GM19397 (cell line): ENCODE measurements at regions not wholly inside any gene's neighbourhood (a gene's known extent, or its start where the extent isn't known, plus 50 kb on each side); places are given as distances from the start of the nearest gene placed in this dataset.
"Not testable (repeated sequence)": the region's sequence is repeated elsewhere in the genome, so short reads cannot be mapped to it uniquely, and the experiment has no call there.

Experiments used
- ATAC-seq: cut with Tn5 transposase; IDR thresholded peaks from one replicate; pipeline ENCODE4 v1.9.1; 2021; ENCODE audit warnings: mild to moderate bottlenecking, moderate library complexity; ENCODE audit not compliant: unreplicated experiment

DNA sequence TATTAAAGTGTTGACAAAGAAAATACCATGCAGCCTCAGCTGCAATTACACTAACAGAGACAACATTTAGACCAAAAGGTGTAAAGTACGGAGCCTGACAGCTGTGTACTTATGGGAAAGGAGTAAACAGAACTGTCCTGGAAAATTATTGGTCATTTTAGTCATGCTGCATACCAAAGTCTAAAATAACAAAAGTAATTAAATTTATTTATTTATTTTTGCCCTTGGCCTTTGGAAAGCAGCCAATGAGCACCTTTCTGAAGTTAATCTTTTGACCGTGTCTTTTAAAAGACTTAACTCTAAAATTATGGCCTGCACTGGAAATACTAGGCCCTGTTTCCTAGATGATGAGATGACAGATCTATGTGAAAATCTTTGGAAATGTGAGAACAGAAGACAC lies 597.6 kb downstream of the NXPH1 start:
- ATAC-seq: no peak

DNA sequence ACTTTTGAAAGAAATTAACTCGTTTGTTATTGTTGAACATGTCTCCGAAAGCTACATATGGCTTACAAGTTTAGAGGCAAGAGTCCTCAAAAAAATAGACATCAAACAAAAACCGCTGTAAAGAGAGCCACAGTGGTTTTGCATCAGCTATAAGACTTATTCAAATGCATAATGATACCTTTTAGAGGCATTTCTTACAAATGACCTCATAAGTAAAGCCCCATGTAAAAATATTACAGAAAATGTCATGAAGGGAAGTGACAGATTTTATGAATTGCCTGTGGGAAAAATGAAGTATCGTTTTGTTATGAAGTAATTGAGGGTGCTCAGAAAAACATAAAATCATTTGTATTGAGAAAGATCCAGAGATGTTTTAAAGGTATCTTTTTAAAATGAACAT lies 598.0 kb downstream of the NXPH1 start:
- no peak for ATAC-seq

DNA sequence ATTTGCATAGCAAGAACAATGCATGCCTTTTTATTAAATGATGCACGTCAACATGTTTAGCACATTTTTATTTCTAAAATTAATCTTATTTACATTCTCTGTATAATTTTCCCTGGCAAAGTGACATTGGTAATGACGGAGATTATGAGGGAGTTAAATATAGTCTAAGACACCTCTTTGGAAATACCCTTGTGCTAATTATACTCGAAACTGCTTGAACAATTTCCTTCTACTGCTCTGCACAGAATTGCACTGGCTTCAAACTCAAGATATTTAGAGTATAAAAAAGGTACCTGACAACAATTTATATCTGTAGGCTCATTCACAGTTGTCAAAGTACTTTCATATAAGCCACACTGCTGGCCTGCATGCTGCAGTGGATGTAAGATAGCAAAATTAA lies 602.7 kb downstream of the NXPH1 start:
- ATAC-seq: no peak

DNA sequence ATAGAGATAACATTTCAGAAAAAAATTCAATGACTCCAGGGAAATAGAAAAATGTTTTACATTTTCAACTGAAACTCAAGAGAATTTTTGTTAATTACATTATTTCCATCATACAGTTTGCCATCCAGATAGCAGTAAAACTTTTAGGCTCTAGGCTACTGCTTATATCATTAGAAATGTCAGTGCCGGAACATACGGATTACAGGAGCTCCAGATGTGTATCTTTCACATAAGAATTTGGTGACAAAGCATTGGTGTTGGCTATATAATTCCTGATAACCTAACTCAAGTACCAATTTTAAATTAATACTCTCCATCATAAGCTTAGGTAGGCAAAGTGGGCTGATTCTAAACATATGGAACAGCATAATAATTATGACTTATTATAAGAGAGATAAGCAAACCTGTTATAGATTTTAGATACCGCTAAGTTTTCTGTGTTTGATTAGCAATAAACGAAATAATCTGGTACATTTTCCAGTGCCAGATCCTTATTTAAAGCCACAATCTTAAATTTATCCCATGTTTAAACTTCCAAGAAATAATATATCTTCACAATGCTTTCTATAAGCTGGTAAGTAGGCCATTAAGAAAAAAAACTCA lies 637.9 kb downstream of the NXPH1 start:
- no peak for ATAC-seq

DNA sequence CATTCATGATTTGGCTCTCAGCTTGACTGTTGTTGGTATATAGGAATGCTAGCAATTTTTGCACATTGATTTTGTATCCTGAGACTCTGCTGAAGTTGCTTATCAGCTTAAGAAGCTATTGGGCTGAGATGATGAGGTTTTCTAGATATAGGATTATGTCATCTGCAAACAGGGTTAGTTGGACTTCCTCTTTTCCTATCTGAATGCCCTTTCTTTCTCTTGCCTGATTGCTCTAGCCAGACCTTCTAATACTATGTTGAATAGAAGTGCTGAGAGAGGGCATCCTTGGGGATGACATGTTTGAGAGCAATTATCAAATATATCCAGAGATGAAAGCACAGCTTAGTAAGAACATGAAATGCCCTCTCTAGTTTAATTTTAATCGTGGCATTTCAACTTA lies 642.4 kb downstream of the NXPH1 start:
- not testable (repeated sequence) for ATAC-seq

DNA sequence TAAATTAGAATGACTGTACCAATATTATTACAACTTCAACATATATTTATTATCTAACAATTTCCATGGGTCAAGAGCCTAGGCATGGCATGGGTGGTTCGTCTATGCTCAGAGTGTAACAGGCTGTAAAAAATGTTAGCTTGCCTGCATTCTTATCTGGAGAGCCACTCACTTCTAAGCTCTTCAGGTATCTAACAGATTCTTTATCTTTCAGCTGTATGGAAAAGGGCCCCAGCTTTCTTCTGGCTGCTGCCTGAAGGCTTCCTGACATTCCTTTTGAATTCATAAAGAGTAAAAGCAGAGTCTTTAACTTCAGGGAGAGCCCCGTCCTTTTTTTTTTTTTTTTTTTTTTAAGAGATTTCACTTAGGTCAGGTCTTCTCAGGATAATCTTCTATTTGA lies 648.8 kb downstream of the NXPH1 start:
- ATAC-seq: no peak

DNA sequence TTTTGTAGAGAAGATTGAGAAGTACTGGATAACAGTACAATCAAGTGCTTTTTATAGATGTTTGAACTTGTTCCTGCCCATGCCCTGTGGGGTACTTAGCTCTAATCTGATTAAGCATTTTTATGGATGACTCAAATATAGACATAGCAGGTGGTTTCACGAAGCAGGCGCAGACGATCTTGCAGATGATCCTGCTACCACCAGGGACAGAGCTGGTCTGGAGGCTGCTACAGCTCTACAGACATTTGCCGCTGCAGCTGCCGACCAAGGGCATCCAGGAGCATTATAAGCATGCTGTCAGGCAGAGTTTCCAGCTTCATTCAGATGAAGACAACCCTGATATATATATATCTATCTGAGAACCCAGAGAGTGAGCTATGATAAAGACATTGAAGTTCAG lies 650.4 kb downstream of the NXPH1 start:
- ATAC-seq: no peak

DNA sequence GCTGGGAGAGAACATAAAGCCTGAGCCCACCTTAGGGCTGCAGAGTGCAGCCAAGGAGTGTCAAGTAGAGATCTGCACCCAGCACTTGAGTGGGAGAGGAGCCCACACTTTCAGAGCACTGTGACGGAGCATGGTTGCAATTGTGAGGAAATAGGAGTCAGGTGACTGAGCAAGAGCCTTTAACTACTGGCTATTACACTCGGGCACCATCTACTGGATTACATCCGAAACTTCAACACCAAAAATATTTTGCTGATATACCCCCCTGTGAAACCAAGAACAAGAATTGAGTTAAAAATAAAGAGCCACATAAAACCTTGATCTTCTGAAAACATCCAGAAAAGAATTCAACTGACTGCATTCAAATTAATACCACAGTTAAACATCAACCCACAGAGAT lies 657.9 kb downstream of the NXPH1 start:
- no peak for ATAC-seq

DNA sequence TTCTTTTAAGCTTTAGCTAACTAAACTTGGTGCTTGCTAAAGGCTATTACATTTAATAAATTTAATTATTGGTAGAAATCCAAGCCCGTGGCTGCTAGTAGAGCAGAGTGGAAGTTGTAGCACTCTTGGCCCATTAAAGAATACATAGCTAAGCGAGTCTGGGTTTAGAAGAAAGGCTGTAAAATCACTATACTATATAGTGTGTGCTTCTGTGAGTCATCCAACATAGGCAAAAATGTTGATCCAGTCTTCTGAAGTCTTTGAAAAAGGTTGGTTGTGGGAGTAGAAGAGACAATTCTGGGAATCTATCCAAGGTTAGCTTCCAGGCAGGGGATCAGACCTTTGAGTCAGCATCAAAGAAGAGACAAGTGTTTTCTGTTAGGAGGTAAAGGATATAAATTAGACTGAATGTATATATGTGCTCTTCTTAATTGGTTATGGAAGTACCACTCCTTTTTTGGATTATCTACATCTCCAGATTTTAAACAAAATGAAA lies 664.2 kb downstream of the NXPH1 start:
- ATAC-seq: no peak

DNA sequence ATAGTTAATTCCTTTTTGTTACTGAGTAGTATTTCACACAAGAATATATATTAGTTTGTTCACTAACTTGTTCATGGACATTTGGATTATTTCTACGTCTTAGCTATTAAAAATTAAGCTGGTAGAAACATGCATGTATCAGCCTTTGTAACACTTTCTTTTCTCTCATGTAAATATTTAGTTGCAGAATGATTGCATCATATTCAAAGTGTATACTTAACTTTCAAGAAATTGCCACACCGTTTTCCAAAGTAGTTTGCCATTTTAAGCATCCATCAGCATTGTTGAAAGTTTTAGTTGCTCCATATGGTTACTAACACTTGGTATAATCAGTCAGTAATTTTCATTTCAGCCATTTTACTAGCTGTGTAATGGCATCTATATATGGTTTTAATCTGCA lies 666.9 kb downstream of the NXPH1 start:
- ATAC-seq: no peak

DNA sequence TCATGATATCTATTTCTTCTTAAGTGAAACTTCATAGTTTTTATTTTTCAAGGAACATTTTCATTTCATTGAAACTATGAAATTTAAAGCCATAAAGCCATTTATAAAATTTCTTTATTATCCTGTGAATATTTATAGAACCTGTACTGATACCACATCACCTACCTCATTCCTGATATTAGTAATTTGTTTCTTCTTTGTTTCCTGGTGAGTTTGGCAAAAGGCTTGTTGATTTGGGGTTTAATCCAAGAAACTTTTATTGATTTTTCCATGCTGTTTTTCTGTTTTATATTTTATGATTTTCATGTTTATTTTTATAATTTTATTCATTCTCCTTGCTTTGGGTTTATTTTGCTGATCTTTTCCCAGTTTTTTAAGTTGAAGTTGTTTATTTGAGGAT lies 669.4 kb downstream of the NXPH1 start:
- ATAC-seq: no peak

DNA sequence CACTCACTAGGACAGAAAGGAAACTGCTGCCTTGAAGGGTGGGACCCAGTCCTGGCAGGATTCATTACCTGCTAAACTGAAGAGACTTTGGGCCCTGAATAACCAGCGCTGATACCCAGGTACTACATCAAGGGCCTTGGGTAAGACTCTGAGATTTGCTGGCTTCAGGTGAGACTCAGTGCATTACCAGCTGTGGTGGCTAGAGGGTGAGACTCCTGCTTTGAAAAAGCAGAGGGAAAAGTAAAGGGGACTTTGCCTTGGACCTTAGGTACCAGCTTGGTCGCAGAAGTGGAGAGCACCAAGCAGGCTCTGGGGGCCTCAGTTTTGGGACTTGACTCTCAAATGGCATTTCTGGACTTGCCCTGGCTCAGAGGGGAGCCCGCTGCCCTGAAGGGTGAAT lies 673.3 kb downstream of the NXPH1 start:
- ATAC-seq: no peak

DNA sequence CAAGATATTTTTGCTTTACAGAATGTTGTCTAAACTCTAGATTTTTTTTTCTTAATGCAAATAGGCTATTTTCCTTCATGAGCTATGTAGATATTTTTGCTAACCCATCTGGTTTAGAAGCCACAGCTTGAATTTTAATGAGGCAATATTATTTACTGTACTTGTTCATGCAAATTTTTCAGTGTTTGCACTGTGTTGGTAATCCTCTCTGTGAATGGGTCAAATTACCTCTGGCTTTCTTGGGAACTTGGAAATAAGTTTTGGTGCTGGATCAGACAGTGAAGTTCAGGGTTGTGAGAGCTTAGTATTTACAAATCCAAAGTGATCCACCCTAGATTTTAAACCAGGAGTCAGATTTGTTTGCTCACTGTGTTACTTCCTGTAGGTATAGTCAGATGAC lies 686.9 kb downstream of the NXPH1 start:
- no peak for ATAC-seq

DNA sequence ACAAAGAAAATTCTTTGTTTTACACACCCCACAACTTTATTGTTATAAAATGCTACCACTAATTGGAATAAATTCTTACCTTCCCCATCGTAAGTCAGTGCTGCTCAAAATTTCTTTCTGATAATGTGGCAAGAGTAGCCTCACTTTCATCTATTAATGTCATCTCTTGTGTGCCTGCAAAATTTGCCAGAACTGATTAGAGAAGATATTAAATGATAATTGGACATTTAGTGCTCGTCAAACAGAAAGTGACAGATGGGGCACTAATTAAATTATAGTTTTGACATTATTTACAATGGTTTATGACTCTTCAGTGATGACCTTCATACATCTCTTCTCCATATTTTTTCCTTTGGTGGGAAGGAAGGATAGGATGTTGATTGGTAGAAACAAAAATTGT lies 690.9 kb downstream of the NXPH1 start:
- ATAC-seq: no peak

DNA sequence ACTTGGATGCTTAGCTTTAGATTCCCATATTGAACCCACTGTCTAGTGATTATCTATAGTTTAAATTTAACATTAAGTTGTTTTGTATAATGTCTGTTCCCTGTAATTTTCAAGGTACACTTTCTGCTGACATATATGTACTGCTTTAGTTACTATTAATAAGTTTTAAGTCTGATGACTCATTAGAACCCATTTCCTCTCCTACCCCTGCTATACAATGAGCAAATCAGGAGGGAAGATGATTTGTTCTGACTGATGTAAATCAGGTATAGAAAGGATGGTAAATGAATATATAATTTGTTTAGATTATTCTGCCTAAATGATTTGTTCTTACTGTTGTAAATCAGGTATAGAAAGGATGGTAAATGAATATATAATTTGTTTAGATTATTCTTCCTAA lies 691.8 kb downstream of the NXPH1 start:
- no peak for ATAC-seq

DNA sequence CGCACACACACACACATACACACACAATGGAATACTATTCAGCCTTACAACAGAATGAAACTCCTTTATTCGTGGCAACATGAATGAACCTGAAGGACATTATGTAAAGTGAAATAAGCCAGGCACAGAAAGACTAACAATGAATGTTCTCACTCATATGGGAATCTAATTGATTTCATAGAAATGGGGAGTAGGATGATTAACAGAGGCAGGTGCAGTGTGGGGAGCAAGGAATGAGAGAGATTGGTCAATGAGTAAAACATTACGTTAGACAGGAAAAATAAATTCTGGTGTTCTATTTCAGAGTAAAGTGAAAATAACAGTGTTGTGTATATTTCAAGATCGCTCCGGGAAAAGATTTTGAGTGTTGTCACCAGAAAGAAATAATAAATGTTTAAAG lies 694.5 kb downstream of the NXPH1 start:
- no peak for ATAC-seq

DNA sequence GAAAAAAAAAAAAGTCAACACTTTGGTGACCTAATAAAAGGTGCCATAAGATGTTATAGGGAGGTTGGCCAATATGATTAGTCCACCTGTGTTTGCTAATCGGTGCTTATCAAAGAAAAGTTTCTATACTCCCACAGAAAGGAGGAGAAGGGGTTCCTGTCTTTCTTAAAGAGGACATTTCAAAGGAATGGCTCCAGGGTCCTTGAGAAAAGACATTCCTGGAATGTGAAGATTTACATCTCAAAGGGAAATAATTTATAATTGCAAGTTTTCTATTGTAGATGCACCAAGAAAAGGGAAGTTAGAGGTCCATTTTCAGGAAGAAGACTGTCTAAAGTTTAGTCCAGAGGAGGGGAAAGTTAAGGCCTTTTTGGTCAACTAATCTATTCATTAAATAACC lies 715.3 kb downstream of the NXPH1 start:
- no peak for ATAC-seq

DNA sequence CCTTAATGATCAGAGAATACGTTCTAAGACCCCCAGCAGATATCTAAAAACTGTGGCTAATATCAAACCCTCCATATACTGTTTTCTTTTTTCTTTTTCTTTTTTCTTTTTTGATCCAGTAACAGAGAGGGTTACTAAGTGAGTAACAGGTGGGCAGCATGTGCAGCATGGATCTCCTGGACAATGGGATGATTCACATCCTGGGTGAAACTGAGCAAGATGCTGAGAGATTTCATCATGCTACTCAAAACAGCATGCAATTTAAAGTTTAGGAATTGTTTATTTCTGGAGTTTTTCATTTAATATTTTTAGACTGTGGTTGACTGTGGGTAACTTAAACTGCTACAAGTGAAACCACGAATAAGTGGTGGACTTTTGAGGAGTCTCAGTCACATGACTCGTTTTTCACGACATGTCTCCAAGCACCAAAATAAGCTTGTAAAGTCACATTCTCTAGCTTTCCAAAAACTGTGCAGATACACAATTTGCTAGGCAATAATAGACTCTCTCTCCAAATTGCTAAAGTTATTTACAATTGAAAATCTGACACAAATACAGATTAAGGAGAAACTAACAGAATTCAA lies 716.2 kb downstream of the NXPH1 start:
- ATAC-seq: no peak

DNA sequence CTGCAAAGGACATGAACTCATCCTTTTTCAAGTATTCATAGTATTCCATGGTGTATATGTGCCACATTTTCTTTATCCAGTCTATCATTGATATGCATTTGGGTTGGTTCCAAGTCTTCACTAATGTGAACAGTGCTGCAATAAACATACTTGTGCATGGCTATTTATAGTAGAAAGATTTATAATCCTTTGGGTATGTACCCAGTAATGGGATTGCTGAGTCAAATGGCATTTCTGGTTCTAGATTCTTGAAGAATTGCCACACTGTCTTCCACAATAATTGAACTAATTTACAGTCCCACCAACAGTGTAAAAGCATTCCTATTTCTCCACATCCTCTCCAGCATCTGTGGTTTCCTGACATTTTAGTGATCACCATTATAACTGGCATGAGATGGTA lies 730.3 kb downstream of the NXPH1 start:
- not testable (repeated sequence) for ATAC-seq

DNA sequence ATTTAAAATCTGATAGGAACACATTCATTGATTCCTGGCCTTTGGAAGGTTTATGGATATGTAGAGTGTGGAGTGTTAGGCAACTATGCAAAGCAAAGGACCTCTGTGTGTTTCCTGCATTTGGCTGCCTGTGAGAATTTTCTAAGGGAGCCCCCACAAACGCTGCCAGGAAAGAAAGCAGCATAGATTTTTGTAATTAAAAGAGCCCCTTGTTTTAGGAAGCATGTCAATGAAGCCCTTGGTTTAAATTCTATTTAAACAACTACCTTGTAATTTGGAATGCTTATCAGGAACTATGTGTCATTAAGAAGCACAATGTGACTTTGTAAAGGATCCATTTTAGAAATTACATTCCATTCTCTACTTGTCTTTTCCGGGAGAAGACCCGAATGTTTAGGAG lies 742.5 kb downstream of the NXPH1 start:
- no peak for ATAC-seq

DNA sequence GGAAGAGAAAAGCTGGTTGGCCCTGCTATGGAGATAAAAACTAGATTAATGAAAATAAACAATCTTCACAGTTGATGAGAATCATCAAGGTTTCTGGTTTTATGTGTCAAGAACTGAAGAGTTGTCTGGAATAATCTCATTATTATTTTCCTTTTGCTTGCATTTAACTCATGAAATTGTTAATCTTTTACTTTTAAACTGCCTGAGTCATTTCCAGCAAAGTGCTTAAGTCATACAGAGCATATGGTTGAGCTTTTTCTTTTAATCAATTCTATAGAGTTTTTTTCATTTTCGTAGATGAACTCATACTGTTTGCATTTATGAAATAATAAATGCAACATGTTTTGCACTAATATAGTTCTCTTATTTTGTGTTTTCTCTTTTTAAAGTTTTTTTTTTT lies 747.9 kb downstream of the NXPH1 start:
- ATAC-seq: no peak

DNA sequence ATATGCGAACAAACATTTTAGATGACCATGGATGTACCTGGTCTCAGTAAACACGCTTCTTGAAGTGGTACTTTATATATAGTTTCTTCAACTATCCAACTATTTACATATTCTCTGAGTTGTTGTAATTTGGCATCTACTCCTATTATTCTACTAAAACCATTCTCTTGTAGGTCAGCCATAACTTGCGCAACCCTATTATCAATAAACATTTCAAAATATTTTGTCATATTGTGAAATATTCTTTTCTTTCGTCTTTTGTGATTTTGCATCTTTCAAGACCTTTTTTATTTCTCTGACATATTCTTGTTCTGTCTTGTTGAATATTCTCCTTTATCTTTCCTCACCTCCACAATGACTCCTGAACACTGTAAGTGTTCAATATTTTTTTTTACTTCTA lies 753.3 kb downstream of the NXPH1 start:
- no peak for ATAC-seq

DNA sequence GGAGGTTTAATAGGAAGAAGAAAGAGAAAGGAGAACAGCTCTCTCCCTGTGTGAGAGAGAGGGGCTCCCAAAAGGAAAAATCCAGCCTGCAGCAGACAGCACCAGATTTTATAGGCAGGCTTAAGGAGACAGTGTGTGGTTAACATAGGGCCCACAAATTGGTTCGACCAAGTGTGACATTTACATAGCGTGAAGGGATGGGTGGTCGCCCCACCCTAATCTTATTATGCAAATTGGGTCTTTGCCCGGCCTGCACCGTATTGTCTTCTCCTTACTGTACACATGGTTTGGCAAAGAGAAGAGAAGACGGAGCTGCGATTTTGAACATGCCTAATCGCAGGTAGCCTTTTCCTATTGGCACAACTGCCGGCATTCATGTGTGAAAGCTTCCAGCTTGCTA lies 756.3 kb downstream of the NXPH1 start:
- ATAC-seq: no peak
